CD14-positive monocyte (primary cell): ENCODE measurements at regions not wholly inside any gene's neighbourhood (a gene's known extent, or its start where the extent isn't known, plus 50 kb on each side); places are given as distances from the start of the nearest gene placed in this dataset.

ENCODE experiments used
- DNase-seq, 3 donors: peaks; one replicate each; pipeline ENCODE4 v3.0.0-alpha.2; 2011 to 2022
- H2AFZ ChIP-seq: 2 replicates; pipeline ENCODE4 v1.6.0; 2012; ENCODE audit warnings: mild to moderate bottlenecking, low read depth, low read length, inconsistent platforms; ENCODE audit not compliant: insufficient read depth, poor library complexity, severe bottlenecking
- H3K27ac ChIP-seq, 2 donors: 1 replicate in 1 of 2; 2 replicates in 1 of 2; pipeline ENCODE4 v1.5.1; 2012 to 2013; ENCODE audit warnings: low read length in 2 of 2, control low read depth in 1 of 2, inconsistent platforms in 1 of 2, low read depth in 1 of 2, mild to moderate bottlenecking in 1 of 2
- H3K27me3 ChIP-seq, 2 donors: one replicate each; pipeline versions ENCODE4 v1.6.0 to v1.6.1; 2011 to 2013; ENCODE audit warnings: low read length in 2 of 2; ENCODE audit not compliant: control insufficient read depth in 2 of 2, insufficient read depth in 2 of 2
- H3K36me3 ChIP-seq, 2 donors: replicated peaks in 1 of 2; 1 replicate in 1 of 2; 2 replicates in 1 of 2; pipeline versions ENCODE4 v1.5.1 to v1.6.1; 2012 to 2013; ENCODE audit warnings: low read length in 2 of 2, control low read depth in 1 of 2, inconsistent platforms in 1 of 2, mild to moderate bottlenecking in 1 of 2; ENCODE audit not compliant: insufficient read depth in 2 of 2, control insufficient read depth in 1 of 2
- H3K4me1 ChIP-seq, 2 donors: 1 replicate in 1 of 2; 2 replicates in 1 of 2; pipeline versions ENCODE4 v1.5.1 to v1.6.1; 2012 to 2013; ENCODE audit warnings: low read length in 2 of 2, control low read depth in 1 of 2, inconsistent platforms in 1 of 2, mild to moderate bottlenecking in 1 of 2, moderate library complexity in 1 of 2; ENCODE audit not compliant: insufficient read depth in 2 of 2, control insufficient read depth in 1 of 2
- H3K4me2 ChIP-seq: replicated peaks from 2 replicates; pipeline ENCODE3; 2012; ENCODE audit warnings: low read length, moderate library complexity, mild to moderate bottlenecking; ENCODE audit not compliant: poor library complexity, severe bottlenecking; ENCODE audit errors: extremely low read depth
- H3K4me3 ChIP-seq, 3 experiments: fragments of 200-600 bp in 1 of 3; sonication (generic) in 1 of 3; replicated peaks in 1 of 3; 1 replicate in 2 of 3; 2 replicates in 1 of 3; pipeline ENCODE4 v1.5.1; 2011 to 2013; ENCODE audit warnings: low read length in 3 of 3, mild to moderate bottlenecking in 3 of 3, control low read depth in 2 of 3, low read depth in 2 of 3, inconsistent platforms in 1 of 3, moderate library complexity in 1 of 3
- H3K79me2 ChIP-seq: 2 replicates; pipeline ENCODE4 v1.6.0; 2012; ENCODE audit warnings: mild to moderate bottlenecking, control low read depth, inconsistent platforms, low read length, moderate library complexity; ENCODE audit not compliant: insufficient read depth
- H3K9ac ChIP-seq: 2 replicates; pipeline ENCODE4 v1.6.0; 2017; ENCODE audit warnings: low read length, mild to moderate bottlenecking; ENCODE audit not compliant: insufficient read depth, poor library complexity, severe bottlenecking
- H3K9me3 ChIP-seq, 2 donors: replicated peaks in 1 of 2; 1 replicate in 1 of 2; 2 replicates in 1 of 2; pipeline versions ENCODE4 v1.5.1 to v1.6.1; 2012 to 2013; ENCODE audit warnings: low read length in 2 of 2, control low read depth in 1 of 2; ENCODE audit not compliant: control insufficient read depth in 1 of 2, insufficient read depth in 1 of 2
- H4K20me1 ChIP-seq: 2 replicates; pipeline ENCODE4 v1.6.0; 2012; ENCODE audit warnings: mild to moderate bottlenecking, low read length, control low read depth, moderate library complexity; ENCODE audit not compliant: insufficient read depth
- H3K27ac Mint-ChIP-seq, 7 donors: one replicate each; pipeline ENCODE4 v1.8.0; 2020; ENCODE audit warnings: mild to moderate bottlenecking in 7 of 7, mixed read lengths in 7 of 7, moderate library complexity in 6 of 7, inconsistent platforms in 2 of 7
- H3K27me3 Mint-ChIP-seq, 3 donors: one replicate each; pipeline ENCODE4 v1.8.0; 2021 to 2022; ENCODE audit warnings: low read depth in 3 of 3, mild to moderate bottlenecking in 3 of 3, mixed read lengths in 3 of 3, moderate library complexity in 3 of 3, inconsistent platforms in 1 of 3
- H3K36me3 Mint-ChIP-seq, 2 donors: one replicate each; pipeline ENCODE4 v1.8.0; 2020; ENCODE audit warnings: mixed read lengths in 2 of 2, inconsistent platforms in 1 of 2, mild to moderate bottlenecking in 1 of 2
- H3K4me1 Mint-ChIP-seq: one replicate; pipeline ENCODE4 v1.8.0; 2020; ENCODE audit warnings: mild to moderate bottlenecking, mixed read lengths
- H3K4me3 Mint-ChIP-seq, 2 donors: one replicate each; pipeline ENCODE4 v1.8.0; 2020; ENCODE audit warnings: mild to moderate bottlenecking in 2 of 2, mixed read lengths in 2 of 2, moderate library complexity in 1 of 2
- H3K9me3 Mint-ChIP-seq, 7 donors: one replicate each; pipeline ENCODE4 v1.8.0; 2020 to 2022; ENCODE audit warnings: mixed read lengths in 7 of 7, mild to moderate bottlenecking in 6 of 7, moderate library complexity in 6 of 7, inconsistent platforms in 2 of 7
- WGBS: methylation state at CpG from one replicate; pipeline ENCODE4 v1.1.5; 2013; ENCODE audit warnings: missing lambda C conversion rate; ENCODE audit not compliant: insufficient coverage; 5-methylcytosine and 5-hydroxymethylcytosine counted together
- intact Hi-C, 2 donors: fragments of 100-400 bp; cut with micrococcal nuclease; formaldehyde crosslinking; loops; one replicate each; pipeline versions ENCODE4 v1.15.0 to v1.15.1; 2023
- TF ChIP-seq, protein P1 (sequence below): fragments of 200-600 bp; IDR thresholded peaks from one replicate; pipeline ENCODE4 v1.8.0; 2022; ENCODE audit warnings: antibody characterized with exemption, mild to moderate bottlenecking

DNA sequence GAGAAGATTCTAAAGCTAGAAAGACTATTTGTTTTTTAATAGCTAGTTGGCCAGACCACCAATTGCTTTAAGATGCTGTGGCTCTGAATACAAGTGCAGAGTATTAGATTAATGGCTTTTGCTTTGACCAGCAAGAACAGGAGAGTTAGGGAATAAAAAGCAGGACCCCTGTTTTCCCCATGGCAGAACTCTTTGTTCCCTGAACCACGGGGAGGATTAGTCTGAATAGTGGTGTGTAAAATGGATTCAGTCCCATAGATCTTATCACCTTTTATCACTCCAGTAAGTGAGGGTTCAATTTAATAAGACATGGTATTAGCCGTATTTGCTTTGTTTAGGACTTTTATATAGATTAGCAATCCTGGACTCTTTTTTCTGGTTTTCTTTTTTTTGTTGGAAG is 562.6 kb upstream of the DPPA4 start:
- Mint-ChIP-seq H3K4me1 (no peaks in the 10 kb centered on the region), H3K36me3 (no peaks in the 10 kb centered on the region), H3K27me3 (no peaks in the 10 kb centered on the region), H3K27ac (no peak overlapping the region), H3K4me3 (no peak overlapping the region), H3K9me3 (peaks cover 0 to 6% (median 2%) of the 10 kb centered on the region in 7 donors)
- Histone ChIP-seq H3K9me3 (no peaks in the 10 kb centered on the region), H3K79me2 (no peaks in the 10 kb centered on the region), H3K4me2 (no peak overlapping the region), H3K4me3 (no peak overlapping the region), H4K20me1 (no peaks in the 10 kb centered on the region), H3K27ac (no peak overlapping the region), H3K27me3 (no peaks in the 10 kb centered on the region), H3K4me1 (no peaks in the 10 kb centered on the region), H3K36me3 (no peaks in the 10 kb centered on the region), H3K9ac (no peak overlapping the region), H2AFZ (no peak overlapping the region)
- intact Hi-C loops, result no loop called here
- TF ChIP-seq, protein P1, sequence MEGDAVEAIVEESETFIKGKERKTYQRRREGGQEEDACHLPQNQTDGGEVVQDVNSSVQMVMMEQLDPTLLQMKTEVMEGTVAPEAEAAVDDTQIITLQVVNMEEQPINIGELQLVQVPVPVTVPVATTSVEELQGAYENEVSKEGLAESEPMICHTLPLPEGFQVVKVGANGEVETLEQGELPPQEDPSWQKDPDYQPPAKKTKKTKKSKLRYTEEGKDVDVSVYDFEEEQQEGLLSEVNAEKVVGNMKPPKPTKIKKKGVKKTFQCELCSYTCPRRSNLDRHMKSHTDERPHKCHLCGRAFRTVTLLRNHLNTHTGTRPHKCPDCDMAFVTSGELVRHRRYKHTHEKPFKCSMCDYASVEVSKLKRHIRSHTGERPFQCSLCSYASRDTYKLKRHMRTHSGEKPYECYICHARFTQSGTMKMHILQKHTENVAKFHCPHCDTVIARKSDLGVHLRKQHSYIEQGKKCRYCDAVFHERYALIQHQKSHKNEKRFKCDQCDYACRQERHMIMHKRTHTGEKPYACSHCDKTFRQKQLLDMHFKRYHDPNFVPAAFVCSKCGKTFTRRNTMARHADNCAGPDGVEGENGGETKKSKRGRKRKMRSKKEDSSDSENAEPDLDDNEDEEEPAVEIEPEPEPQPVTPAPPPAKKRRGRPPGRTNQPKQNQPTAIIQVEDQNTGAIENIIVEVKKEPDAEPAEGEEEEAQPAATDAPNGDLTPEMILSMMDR, result no peak
- WGBS, result no CpG with 5 or more reads among the region's 2 CpGs
- no peak for DNase-seq

DNA sequence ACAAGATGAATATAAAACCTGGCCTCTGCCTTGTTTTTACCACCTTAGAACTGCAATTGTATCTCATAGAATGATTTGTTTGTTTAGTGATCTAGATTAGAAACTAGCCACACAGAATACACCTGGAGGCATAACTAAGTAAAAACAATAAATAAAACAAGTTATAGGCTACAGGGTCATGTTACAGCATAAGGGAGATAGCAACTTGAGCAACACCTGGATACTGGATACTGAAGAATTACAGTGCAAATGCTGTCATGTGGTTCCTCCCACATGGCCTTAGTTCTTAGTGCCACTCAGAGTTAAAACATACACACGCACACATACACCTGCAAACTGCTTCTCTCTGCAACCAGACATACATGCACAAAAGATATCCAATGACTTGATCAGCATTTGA is 563.4 kb upstream of the DPPA4 start:
- Histone ChIP-seq H3K27ac (no peak overlapping the region), H3K4me1 (no peaks in the 10 kb centered on the region), H3K4me3 (no peak overlapping the region), H3K9ac (no peak overlapping the region), H4K20me1 (no peaks in the 10 kb centered on the region), H3K27me3 (no peaks in the 10 kb centered on the region), H3K79me2 (no peaks in the 10 kb centered on the region), H2AFZ (no peak overlapping the region), H3K4me2 (no peak overlapping the region), H3K9me3 (peaks cover 0 to 5% of the 10 kb centered on the region in 2 donors), H3K36me3 (no peaks in the 10 kb centered on the region)
- 71% methylated on average over 1 of the region's 1 CpG for WGBS
- DNase-seq, result no peak
- TF ChIP-seq, protein P1, result no peak
- no peak overlapping the region for H3K27ac Mint-ChIP-seq
- H3K36me3 Mint-ChIP-seq, result no peaks in the 10 kb centered on the region
- intact Hi-C loops, result no loop called here
- no peaks in the 10 kb centered on the region for H3K4me1 Mint-ChIP-seq
- peaks cover 2 to 10% (median 4%) of the 10 kb centered on the region in 7 donors for H3K9me3 Mint-ChIP-seq
- H3K4me3 Mint-ChIP-seq, result no peak overlapping the region
- no peaks in the 10 kb centered on the region for H3K27me3 Mint-ChIP-seq
